ENCODE measurements at regions not wholly inside any gene's neighbourhood (a gene's known extent, or its start where the extent isn't known, plus 50 kb on each side); places are given as distances from the start of the nearest gene placed in this dataset.

- TF ChIP-seq CTCF (IDR thresholded peaks at IDR 0.05) (no peak), POLR2A (IDR thresholded peaks at IDR 0.05) (no peak)
These were observed 348.7 kb downstream of the CDH11 start for GRCh38 chr16:64773184-64773583.

All from uterus (tissue), 2 donors.